SK-N-DZ (cell line): ENCODE measurements at regions not wholly inside any gene's neighbourhood (a gene's known extent, or its start where the extent isn't known, plus 50 kb on each side); places are given as distances from the start of the nearest gene placed in this dataset.
"Not testable (repeated sequence)": the region's sequence is repeated elsewhere in the genome, so short reads cannot be mapped to it uniquely, and the experiment has no call there.

Experiments
- DNase-seq: peaks from one replicate; pipeline ENCODE4 v3.0.0-alpha.2; 2015; ENCODE audit warnings: low spot score

- no peak for DNase-seq
Measured at GRCh38 chr7:153006911-153007310, 247.4 kb downstream of the ACTR3B start.

GRCh38 chr7:153010416-153010815, 250.9 kb downstream of the ACTR3B start:
- no peak for DNase-seq

- no peak for DNase-seq
Measured at GRCh38 chr7:153012203-153012602, 252.7 kb downstream of the ACTR3B start.

- DNase-seq: no peak
Measured at GRCh38 chr7:153017223-153017622, 257.7 kb downstream of the ACTR3B start.

GRCh38 chr7:153021542-153021941, 262.0 kb downstream of the ACTR3B start:
- no peak for DNase-seq

- DNase-seq: no peak
Measured at GRCh38 chr7:153022475-153023193, 263.1 kb downstream of the ACTR3B start.

GRCh38 chr7:153023194-153023592, 263.6 kb downstream of the ACTR3B start:
- DNase-seq: no peak

GRCh38 chr7:153027210-153027609, 267.7 kb downstream of the ACTR3B start:
- no peak for DNase-seq

GRCh38 chr7:153027904-153028303, 268.4 kb downstream of the ACTR3B start:
- no peak for DNase-seq

- no peak for DNase-seq
Measured at GRCh38 chr7:153030976-153031375, 271.4 kb downstream of the ACTR3B start.

GRCh38 chr7:153034791-153035190, 275.2 kb downstream of the ACTR3B start:
- no peak for DNase-seq

GRCh38 chr7:153036396-153037063, 277.0 kb downstream of the ACTR3B start:
- no peak for DNase-seq

GRCh38 chr7:153043440-153043839, 283.9 kb downstream of the ACTR3B start:
- no peak for DNase-seq

- no peak for DNase-seq
Measured at GRCh38 chr7:153044981-153045380, 285.4 kb downstream of the ACTR3B start.

GRCh38 chr7:153047079-153047959, 287.8 kb downstream of the ACTR3B start:
- no peak for DNase-seq

- no peak for DNase-seq
Measured at GRCh38 chr7:153052206-153052605, 292.7 kb downstream of the ACTR3B start.

GRCh38 chr7:153061910-153062528, 302.5 kb downstream of the ACTR3B start:
- no peak for DNase-seq

GRCh38 chr7:153065051-153065450, 305.5 kb downstream of the ACTR3B start:
- DNase-seq: no peak

GRCh38 chr7:153066711-153067110, 307.2 kb downstream of the ACTR3B start:
- DNase-seq: no peak

GRCh38 chr7:153070141-153070540, 310.6 kb downstream of the ACTR3B start:
- no peak for DNase-seq

GRCh38 chr7:153072806-153073205, 313.3 kb downstream of the ACTR3B start:
- no peak for DNase-seq

GRCh38 chr7:153076289-153076688, 316.7 kb downstream of the ACTR3B start:
- not testable (repeated sequence) for DNase-seq
